CD14-positive monocyte (primary cell): ENCODE measurements at regions not wholly inside any gene's neighbourhood (a gene's known extent, or its start where the extent isn't known, plus 50 kb on each side); places are given as distances from the start of the nearest gene placed in this dataset.

ENCODE experiments used
- DNase-seq, 3 donors: peaks; one replicate each; pipeline ENCODE4 v3.0.0-alpha.2; 2011 to 2022
- H2AFZ ChIP-seq: 2 replicates; pipeline ENCODE4 v1.6.0; 2012; ENCODE audit warnings: mild to moderate bottlenecking, low read depth, low read length, inconsistent platforms; ENCODE audit not compliant: insufficient read depth, poor library complexity, severe bottlenecking
- H3K27ac ChIP-seq, 2 donors: 1 replicate in 1 of 2; 2 replicates in 1 of 2; pipeline ENCODE4 v1.5.1; 2012 to 2013; ENCODE audit warnings: low read length in 2 of 2, control low read depth in 1 of 2, inconsistent platforms in 1 of 2, low read depth in 1 of 2, mild to moderate bottlenecking in 1 of 2
- H3K27me3 ChIP-seq, 2 donors: one replicate each; pipeline versions ENCODE4 v1.6.0 to v1.6.1; 2011 to 2013; ENCODE audit warnings: low read length in 2 of 2; ENCODE audit not compliant: control insufficient read depth in 2 of 2, insufficient read depth in 2 of 2
- H3K36me3 ChIP-seq, 2 donors: replicated peaks in 1 of 2; 1 replicate in 1 of 2; 2 replicates in 1 of 2; pipeline versions ENCODE4 v1.5.1 to v1.6.1; 2012 to 2013; ENCODE audit warnings: low read length in 2 of 2, control low read depth in 1 of 2, inconsistent platforms in 1 of 2, mild to moderate bottlenecking in 1 of 2; ENCODE audit not compliant: insufficient read depth in 2 of 2, control insufficient read depth in 1 of 2
- H3K4me1 ChIP-seq, 2 donors: 1 replicate in 1 of 2; 2 replicates in 1 of 2; pipeline versions ENCODE4 v1.5.1 to v1.6.1; 2012 to 2013; ENCODE audit warnings: low read length in 2 of 2, control low read depth in 1 of 2, inconsistent platforms in 1 of 2, mild to moderate bottlenecking in 1 of 2, moderate library complexity in 1 of 2; ENCODE audit not compliant: insufficient read depth in 2 of 2, control insufficient read depth in 1 of 2
- H3K4me2 ChIP-seq: replicated peaks from 2 replicates; pipeline ENCODE3; 2012; ENCODE audit warnings: low read length, moderate library complexity, mild to moderate bottlenecking; ENCODE audit not compliant: poor library complexity, severe bottlenecking; ENCODE audit errors: extremely low read depth
- H3K4me3 ChIP-seq, 3 experiments: fragments of 200-600 bp in 1 of 3; sonication (generic) in 1 of 3; replicated peaks in 1 of 3; 1 replicate in 2 of 3; 2 replicates in 1 of 3; pipeline ENCODE4 v1.5.1; 2011 to 2013; ENCODE audit warnings: low read length in 3 of 3, mild to moderate bottlenecking in 3 of 3, control low read depth in 2 of 3, low read depth in 2 of 3, inconsistent platforms in 1 of 3, moderate library complexity in 1 of 3
- H3K79me2 ChIP-seq: 2 replicates; pipeline ENCODE4 v1.6.0; 2012; ENCODE audit warnings: mild to moderate bottlenecking, control low read depth, inconsistent platforms, low read length, moderate library complexity; ENCODE audit not compliant: insufficient read depth
- H3K9ac ChIP-seq: 2 replicates; pipeline ENCODE4 v1.6.0; 2017; ENCODE audit warnings: low read length, mild to moderate bottlenecking; ENCODE audit not compliant: insufficient read depth, poor library complexity, severe bottlenecking
- H3K9me3 ChIP-seq, 2 donors: replicated peaks in 1 of 2; 1 replicate in 1 of 2; 2 replicates in 1 of 2; pipeline versions ENCODE4 v1.5.1 to v1.6.1; 2012 to 2013; ENCODE audit warnings: low read length in 2 of 2, control low read depth in 1 of 2; ENCODE audit not compliant: control insufficient read depth in 1 of 2, insufficient read depth in 1 of 2
- H4K20me1 ChIP-seq: 2 replicates; pipeline ENCODE4 v1.6.0; 2012; ENCODE audit warnings: mild to moderate bottlenecking, low read length, control low read depth, moderate library complexity; ENCODE audit not compliant: insufficient read depth
- H3K27ac Mint-ChIP-seq, 7 donors: one replicate each; pipeline ENCODE4 v1.8.0; 2020; ENCODE audit warnings: mild to moderate bottlenecking in 7 of 7, mixed read lengths in 7 of 7, moderate library complexity in 6 of 7, inconsistent platforms in 2 of 7
- H3K27me3 Mint-ChIP-seq, 3 donors: one replicate each; pipeline ENCODE4 v1.8.0; 2021 to 2022; ENCODE audit warnings: low read depth in 3 of 3, mild to moderate bottlenecking in 3 of 3, mixed read lengths in 3 of 3, moderate library complexity in 3 of 3, inconsistent platforms in 1 of 3
- H3K36me3 Mint-ChIP-seq, 2 donors: one replicate each; pipeline ENCODE4 v1.8.0; 2020; ENCODE audit warnings: mixed read lengths in 2 of 2, inconsistent platforms in 1 of 2, mild to moderate bottlenecking in 1 of 2
- H3K4me1 Mint-ChIP-seq: one replicate; pipeline ENCODE4 v1.8.0; 2020; ENCODE audit warnings: mild to moderate bottlenecking, mixed read lengths
- H3K4me3 Mint-ChIP-seq, 2 donors: one replicate each; pipeline ENCODE4 v1.8.0; 2020; ENCODE audit warnings: mild to moderate bottlenecking in 2 of 2, mixed read lengths in 2 of 2, moderate library complexity in 1 of 2
- H3K9me3 Mint-ChIP-seq, 7 donors: one replicate each; pipeline ENCODE4 v1.8.0; 2020 to 2022; ENCODE audit warnings: mixed read lengths in 7 of 7, mild to moderate bottlenecking in 6 of 7, moderate library complexity in 6 of 7, inconsistent platforms in 2 of 7
- CTCF ChIP-seq: fragments of 200-600 bp; IDR thresholded peaks from one replicate; pipeline ENCODE4 v1.8.0; 2022; ENCODE audit warnings: antibody characterized with exemption, mild to moderate bottlenecking
- WGBS: methylation state at CpG from one replicate; pipeline ENCODE4 v1.1.5; 2013; ENCODE audit warnings: missing lambda C conversion rate; ENCODE audit not compliant: insufficient coverage; 5-methylcytosine and 5-hydroxymethylcytosine counted together
- intact Hi-C, 2 donors: fragments of 100-400 bp; cut with micrococcal nuclease; formaldehyde crosslinking; loops; one replicate each; pipeline versions ENCODE4 v1.15.0 to v1.15.1; 2023

GRCh38 chr11:45025716-45026492 lies 75.2 kb upstream of the TP53I11 start:
- Histone ChIP-seq H3K4me2 (no peak overlapping the region), H3K9me3 (no peaks in the 10 kb centered on the region), H3K9ac (no peak overlapping the region), H2AFZ (peak overlapping the region; percentile 30), H3K79me2 (no peaks in the 10 kb centered on the region), H3K36me3 (no peaks in the 10 kb centered on the region), H4K20me1 (no peaks in the 10 kb centered on the region), H3K27ac (no peak overlapping the region), H3K27me3 (no peaks in the 10 kb centered on the region), H3K4me3 (no peak overlapping the region), H3K4me1 (peaks cover 19 to 32% of the 10 kb centered on the region in 2 donors)
- no peak overlapping the region for H3K27ac Mint-ChIP-seq
- no peaks in the 10 kb centered on the region for H3K36me3 Mint-ChIP-seq
- H3K27me3 Mint-ChIP-seq, result peaks cover 3 to 6% (median 6%) of the 10 kb centered on the region in 3 donors
- peak overlapping the region; percentile 27 to 48 for H3K4me3 Mint-ChIP-seq
- peak; percentile 18 to 29 (median 25) for DNase-seq
- H3K9me3 Mint-ChIP-seq, result no peaks in the 10 kb centered on the region
- intact Hi-C loops, result no loop called here
- WGBS, result 17% methylated on average over 12 of the region's 12 CpGs
- no peak for TF ChIP-seq CTCF
- peaks cover 23% of the 10 kb centered on the region for H3K4me1 Mint-ChIP-seq

- Histone ChIP-seq H3K4me1 (peaks cover 12 to 24% of the 10 kb centered on the region in 2 donors), H3K27me3 (no peaks in the 10 kb centered on the region), H3K4me2 (no peak overlapping the region), H3K9me3 (peaks cover 0 to 1% of the 10 kb centered on the region in 2 donors), H3K27ac (no peak overlapping the region), H2AFZ (no peak overlapping the region), H4K20me1 (no peaks in the 10 kb centered on the region), H3K4me3 (no peak overlapping the region), H3K79me2 (no peaks in the 10 kb centered on the region), H3K9ac (no peak overlapping the region), H3K36me3 (no peaks in the 10 kb centered on the region)
- TF ChIP-seq CTCF, result no peak
- no peak for DNase-seq
- 88% methylated on average over 4 of the region's 6 CpGs for WGBS
- peaks cover 15% of the 10 kb centered on the region for H3K4me1 Mint-ChIP-seq
- no peaks in the 10 kb centered on the region for H3K36me3 Mint-ChIP-seq
- H3K4me3 Mint-ChIP-seq, result no peak overlapping the region
- H3K27me3 Mint-ChIP-seq, result peaks cover 3 to 9% (median 6%) of the 10 kb centered on the region in 3 donors
- intact Hi-C loops, result no loop called here
- H3K9me3 Mint-ChIP-seq, result peaks cover 0 to 3% (median 0%) of the 10 kb centered on the region in 7 donors
- H3K27ac Mint-ChIP-seq, result no peak overlapping the region
These were observed 76.2 kb upstream of the TP53I11 start for GRCh38 chr11:45026835-45027234.
